ENCODE measurements at regions not wholly inside any gene's neighbourhood (a gene's known extent, or its start where the extent isn't known, plus 50 kb on each side); places are given as distances from the start of the nearest gene placed in this dataset.

GRCh38 chr2:143850084-143850483, 669.8 kb downstream of the ZEB2 start:
- POLR2A ChIA-PET (ENCODE audit: low non-redundant PET) = no interaction called here
- no peak overlapping the region for H3K4me3 ChIP-seq (ENCODE audit: low read depth, low read length, poor library complexity, severe bottlenecking)
- H3K27me3 ChIP-seq (replicated peaks; ENCODE audit: insufficient read depth, low read depth, low read length, poor library complexity) = no peaks in the 10 kb centered on the region
- peak; percentile 61 for DNase-seq (ENCODE audit: low spot score)
- no peaks in the 10 kb centered on the region for H3K9me3 ChIP-seq (ENCODE audit: low read depth, low read length, poor library complexity, severe bottlenecking)
- no peaks in the 10 kb centered on the region for H3K36me3 ChIP-seq (ENCODE audit: insufficient read depth, low read length, poor library complexity, severe bottlenecking)
- H3K4me1 ChIP-seq (ENCODE audit: insufficient read depth, low read length, poor library complexity, severe bottlenecking) = peaks cover 8% of the 10 kb centered on the region
- CTCF ChIA-PET = no interaction called here
- intact Hi-C loops (cut with micrococcal nuclease; ENCODE audit: unreplicated experiment) = no loop called here
- no TSS peak for BruUV-seq (replicated peaks)
- H3K27ac ChIP-seq (ENCODE audit: low read depth, low read length, poor library complexity, severe bottlenecking) = no peak overlapping the region
- TF ChIP-seq CTCF (conservative IDR thresholded peaks at IDR 0.05; ENCODE audit: low read depth, low read length) (no peak), EZH2 (IDR thresholded peaks at IDR 0.05; ENCODE audit: borderline replicate concordance, low read depth, low read length, poor library complexity, severe bottlenecking) (no peak)

- H3K4me1 ChIP-seq (ENCODE audit: insufficient read depth, low read length, poor library complexity, severe bottlenecking) = peaks cover 10% of the 10 kb centered on the region
- no peaks in the 10 kb centered on the region for H3K9me3 ChIP-seq (ENCODE audit: low read depth, low read length, poor library complexity, severe bottlenecking)
- no peaks in the 10 kb centered on the region for H3K36me3 ChIP-seq (ENCODE audit: insufficient read depth, low read length, poor library complexity, severe bottlenecking)
- ChIA-PET CTCF (no interaction called here), POLR2A (ENCODE audit: low non-redundant PET) (no interaction called here)
- DNase-seq (ENCODE audit: low spot score) = no peak
- H3K27ac ChIP-seq (ENCODE audit: low read depth, low read length, poor library complexity, severe bottlenecking) = no peak overlapping the region
- TF ChIP-seq EZH2 (IDR thresholded peaks at IDR 0.05; ENCODE audit: borderline replicate concordance, low read depth, low read length, poor library complexity, severe bottlenecking) (no peak), CTCF (conservative IDR thresholded peaks at IDR 0.05; ENCODE audit: low read depth, low read length) (no peak)
- H3K27me3 ChIP-seq (replicated peaks; ENCODE audit: insufficient read depth, low read depth, low read length, poor library complexity) = no peaks in the 10 kb centered on the region
- intact Hi-C loops (cut with micrococcal nuclease; ENCODE audit: unreplicated experiment) = loop anchor here (10.0 kb wide), 1 partner anchor 468 kb away; no protein-coding TSS in a partner anchor
- no TSS peak for BruUV-seq (replicated peaks)
- no peak overlapping the region for H3K4me3 ChIP-seq (ENCODE audit: low read depth, low read length, poor library complexity, severe bottlenecking)
Observed at GRCh38 chr2:143847257-143847656, 672.7 kb downstream of the ZEB2 start.

GRCh38 chr2:143844986-143845385, 674.9 kb downstream of the ZEB2 start:
- Histone ChIP-seq H3K27ac (ENCODE audit: low read depth, low read length, poor library complexity, severe bottlenecking) (no peak overlapping the region), H3K4me1 (ENCODE audit: insufficient read depth, low read length, poor library complexity, severe bottlenecking) (peaks cover 7% of the 10 kb centered on the region), H3K27me3 (replicated peaks; ENCODE audit: insufficient read depth, low read depth, low read length, poor library complexity) (no peaks in the 10 kb centered on the region), H3K9me3 (ENCODE audit: low read depth, low read length, poor library complexity, severe bottlenecking) (no peaks in the 10 kb centered on the region), H3K4me3 (ENCODE audit: low read depth, low read length, poor library complexity, severe bottlenecking) (no peak overlapping the region), H3K36me3 (ENCODE audit: insufficient read depth, low read length, poor library complexity, severe bottlenecking) (no peaks in the 10 kb centered on the region)
- BruUV-seq (replicated peaks) = no TSS peak
- ChIA-PET CTCF (no interaction called here), POLR2A (ENCODE audit: low non-redundant PET) (no interaction called here)
- no peak for TF ChIP-seq CTCF (conservative IDR thresholded peaks at IDR 0.05; ENCODE audit: low read depth, low read length)
- no peak for TF ChIP-seq EZH2 (IDR thresholded peaks at IDR 0.05; ENCODE audit: borderline replicate concordance, low read depth, low read length, poor library complexity, severe bottlenecking)
- intact Hi-C loops (cut with micrococcal nuclease; ENCODE audit: unreplicated experiment) = loop anchor here (5.0 to 10.0 kb wide), 2 partner anchors 470 to 1197 kb away; no protein-coding TSS in a partner anchor
- no peak for DNase-seq (ENCODE audit: low spot score)
